GM19468 (cell line): ENCODE measurements at regions not wholly inside any gene's neighbourhood (a gene's known extent, or its start where the extent isn't known, plus 50 kb on each side); places are given as distances from the start of the nearest gene placed in this dataset.

Experiments
- ATAC-seq: cut with Tn5 transposase; IDR thresholded peaks from one replicate; pipeline ENCODE4 v1.9.1; 2021; ENCODE audit warnings: mild to moderate bottlenecking, moderate library complexity, moderate number of reproducible peaks; ENCODE audit not compliant: unreplicated experiment; ENCODE audit errors: extremely low read depth

DNA sequence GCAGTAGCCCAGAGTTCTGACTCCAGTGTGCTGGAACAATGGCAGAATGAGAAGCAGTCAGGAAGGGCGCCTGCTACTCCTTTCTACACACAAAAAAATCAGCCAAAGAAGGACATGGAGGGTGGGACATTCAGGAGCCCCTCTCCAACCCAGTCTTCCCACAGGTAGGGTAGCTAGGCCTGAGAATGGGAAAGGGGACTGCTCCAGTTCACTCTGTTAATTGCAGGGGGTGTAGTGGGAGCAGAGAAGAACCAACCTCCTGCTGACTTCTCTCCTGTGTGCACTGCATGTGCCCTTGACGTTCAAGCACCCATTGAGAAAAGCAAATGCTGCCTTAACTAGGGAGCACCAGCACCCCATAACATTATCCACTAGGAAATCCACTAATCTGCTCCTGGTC, 119.1 kb upstream of the IRX6 start:
- ATAC-seq: no peak

DNA sequence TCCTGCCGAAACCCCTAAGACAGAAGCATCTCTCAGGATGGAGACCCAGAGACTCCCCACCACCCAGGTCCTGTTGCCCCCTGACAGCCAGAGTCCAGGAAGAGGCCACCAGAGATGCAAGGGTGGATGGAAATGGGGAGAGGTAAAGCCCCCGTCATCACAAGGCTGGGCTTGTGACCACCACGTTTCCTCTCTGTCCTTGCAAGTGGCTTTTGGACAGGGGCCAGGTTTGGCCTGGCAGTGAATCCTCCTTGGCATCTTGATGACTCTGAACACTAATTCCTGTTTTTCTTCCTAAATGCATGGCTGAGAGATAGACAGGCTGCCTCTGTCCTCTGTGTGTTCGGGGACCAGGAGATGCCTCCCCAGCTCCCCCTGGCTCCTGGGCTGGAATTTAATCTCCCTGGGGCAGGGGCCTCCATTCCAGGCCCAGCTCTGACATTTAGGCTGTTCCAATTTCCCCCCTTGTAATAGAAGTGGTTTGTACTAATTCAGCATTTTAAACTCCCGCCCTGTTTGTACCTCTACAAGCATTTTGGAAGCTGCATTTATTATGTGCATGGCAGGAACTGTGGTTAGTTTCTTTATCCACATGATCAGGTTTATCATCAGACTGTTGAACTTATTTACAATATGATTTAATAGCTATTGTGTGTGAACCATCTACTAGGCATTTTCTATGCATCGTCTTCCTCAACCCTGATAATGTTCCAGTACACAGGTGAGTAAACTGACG, 116.1 kb upstream of the IRX6 start:
- no peak for ATAC-seq

DNA sequence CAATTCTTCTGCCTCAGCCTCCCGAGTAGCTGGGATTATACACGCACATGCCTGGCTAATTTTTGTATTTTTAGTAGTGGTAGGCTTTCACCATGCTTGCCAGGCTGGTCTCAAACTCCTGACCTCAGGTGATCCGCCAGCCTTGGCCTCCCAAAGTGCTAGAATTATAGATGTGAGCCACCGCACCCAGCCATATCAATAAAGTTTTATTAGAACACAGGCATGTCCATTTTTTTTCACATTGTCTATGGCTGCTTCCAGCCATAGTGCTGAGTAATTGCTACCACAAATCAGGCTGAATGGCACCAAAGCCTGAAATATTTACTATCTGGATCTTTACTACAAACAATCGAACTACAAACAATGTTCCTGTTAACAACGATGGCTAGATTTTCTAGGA, 114.4 kb upstream of the IRX6 start:
- no peak for ATAC-seq

DNA sequence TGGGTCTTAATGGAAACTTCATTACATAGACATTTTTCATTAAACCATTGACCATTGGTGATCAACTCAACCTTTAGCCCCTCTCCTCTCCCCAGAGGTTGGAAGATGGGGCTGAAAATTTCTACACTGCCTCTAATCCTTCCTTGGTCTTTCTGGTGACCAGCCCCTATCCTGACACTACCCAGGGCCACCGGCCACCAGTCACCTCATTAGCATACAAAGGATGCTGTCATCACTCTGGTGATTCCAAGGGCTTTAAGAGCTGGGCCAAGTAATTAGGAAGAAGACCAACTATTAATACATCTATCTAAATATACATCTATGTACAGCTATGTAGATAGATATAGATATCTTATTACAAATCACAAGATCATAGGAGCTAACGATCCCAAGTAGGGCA, 111.2 kb upstream of the IRX6 start:
- no peak for ATAC-seq

DNA sequence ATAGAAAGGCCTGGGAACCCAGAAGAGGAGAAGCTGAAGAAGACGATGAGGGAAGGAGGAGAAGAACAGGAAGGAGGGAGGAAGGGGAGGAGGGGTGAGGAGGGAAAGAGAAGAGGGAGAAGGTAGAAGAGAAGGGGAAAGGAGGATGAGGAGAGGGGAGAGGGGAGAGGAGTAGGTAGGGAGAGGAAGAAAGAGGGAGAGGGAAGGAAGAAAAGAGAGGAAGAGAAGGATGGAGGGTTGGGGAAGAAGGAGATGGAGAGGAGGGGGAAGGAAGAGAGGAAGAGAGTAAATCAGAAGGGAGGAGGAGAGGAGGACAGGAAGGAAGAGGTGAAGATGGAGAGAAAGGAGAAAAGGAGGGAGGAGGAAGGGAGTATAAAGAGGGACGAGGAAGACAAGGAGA, 109.6 kb upstream of the IRX6 start:
- no peak for ATAC-seq

DNA sequence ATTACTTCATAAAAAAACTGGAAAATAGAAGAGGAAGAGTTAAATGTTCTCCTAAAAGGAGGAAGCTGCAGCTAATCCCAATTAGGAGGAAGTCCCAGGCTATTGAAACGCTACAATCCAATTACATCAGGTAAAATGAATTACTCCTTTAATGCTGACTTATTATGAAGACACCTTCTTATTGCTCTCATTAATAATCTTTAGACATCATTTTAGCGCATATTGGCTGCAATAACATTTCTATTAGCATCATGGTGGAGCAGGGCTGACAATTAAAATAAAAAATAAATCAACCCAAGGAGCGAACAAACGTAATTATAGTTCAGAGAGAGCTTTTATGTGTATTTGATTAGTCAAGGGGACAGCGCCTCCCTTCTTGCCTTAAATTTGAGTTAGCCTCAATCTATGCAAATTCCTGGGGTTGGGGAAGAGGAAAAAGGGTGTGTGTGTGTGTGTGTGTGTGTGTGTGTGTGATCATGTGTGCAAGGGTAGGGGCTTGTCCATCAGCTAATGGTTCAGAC, 109.0 kb upstream of the IRX6 start:
- no peak for ATAC-seq

DNA sequence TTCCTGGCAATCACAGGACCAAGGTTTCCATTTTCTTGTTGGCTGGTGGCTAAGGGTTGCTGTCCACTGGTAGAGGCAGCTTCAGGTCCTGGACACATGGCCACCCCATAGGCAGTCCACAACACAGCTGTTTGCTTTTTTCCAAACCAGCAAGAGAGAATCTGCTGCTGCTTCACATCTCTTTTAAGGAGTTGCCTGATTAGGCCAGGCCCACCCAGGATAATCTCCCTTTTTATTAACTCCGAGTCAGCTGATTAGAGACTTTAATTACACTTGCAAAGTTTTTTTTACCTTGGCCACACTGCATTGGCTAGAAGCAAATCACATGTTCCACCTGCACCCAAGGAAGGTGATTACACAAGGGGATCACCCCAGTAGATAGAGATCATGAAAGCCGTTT, 106.6 kb upstream of the IRX6 start:
- ATAC-seq: no peak

DNA sequence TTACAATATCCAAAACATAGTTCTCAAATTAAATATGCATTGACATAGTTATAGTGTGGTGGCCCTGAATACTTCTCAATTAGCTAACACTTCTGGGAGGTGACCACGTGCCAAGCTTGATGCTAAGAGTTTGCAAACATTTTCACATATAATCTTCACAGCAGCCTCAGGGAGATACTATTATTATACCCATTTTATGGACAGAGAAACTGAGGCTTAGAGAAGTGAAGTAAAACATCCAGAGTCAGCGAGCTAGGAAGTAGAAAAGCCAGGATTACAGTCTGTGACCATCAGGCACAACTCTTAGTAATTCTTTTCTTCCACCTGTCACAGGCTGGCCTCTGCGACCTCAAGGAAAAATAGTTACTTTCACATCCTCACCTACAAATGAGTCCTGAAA, 102.2 kb upstream of the IRX6 start:
- no peak for ATAC-seq

DNA sequence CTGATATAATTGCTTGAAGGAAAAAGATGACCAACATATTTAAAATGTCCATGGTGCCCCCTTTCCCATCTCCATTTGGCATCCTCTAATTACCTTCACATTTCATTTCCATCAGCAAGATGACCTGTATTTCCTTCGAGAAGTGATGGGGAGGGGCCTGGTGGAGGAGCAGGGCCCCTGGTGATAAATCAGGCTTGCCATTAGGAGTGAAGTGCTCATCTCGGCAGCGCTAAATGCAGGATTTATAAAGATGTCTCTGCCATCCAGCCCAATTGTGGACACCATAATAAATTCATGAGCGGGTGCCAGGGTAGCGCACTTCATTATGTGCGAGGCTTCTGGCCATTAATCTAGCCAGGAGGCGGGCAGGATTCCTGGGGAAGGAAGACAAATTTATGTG, 101.5 kb upstream of the IRX6 start:
- no peak for ATAC-seq

DNA sequence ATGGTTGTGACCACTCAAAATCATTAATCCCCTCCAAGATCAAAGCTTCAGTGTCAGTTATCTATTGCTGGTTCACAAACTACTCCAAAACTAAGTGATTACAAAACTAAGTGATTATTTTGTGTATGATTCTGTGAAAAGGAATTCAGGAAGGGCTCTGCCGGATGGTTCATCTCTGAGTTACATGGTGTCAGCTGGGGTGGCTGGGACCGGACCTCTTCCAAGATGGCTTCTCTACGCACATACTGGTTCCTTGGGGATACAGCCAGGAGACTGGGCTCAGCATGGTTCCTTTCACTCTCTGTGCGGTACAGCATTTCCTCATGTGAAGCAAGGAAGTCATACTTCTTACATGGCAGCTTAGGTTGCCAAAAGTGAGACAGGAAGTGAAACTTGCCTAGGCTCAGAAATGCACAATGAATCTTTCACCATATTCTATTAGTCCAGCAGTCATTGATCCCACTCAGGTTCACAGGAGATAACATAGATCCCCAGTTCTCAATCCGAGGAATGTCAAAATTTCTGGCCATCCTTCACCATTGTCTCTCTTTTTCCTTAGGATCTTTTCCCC, 97.9 kb upstream of the IRX6 start:
- peak; percentile 5 for ATAC-seq

DNA sequence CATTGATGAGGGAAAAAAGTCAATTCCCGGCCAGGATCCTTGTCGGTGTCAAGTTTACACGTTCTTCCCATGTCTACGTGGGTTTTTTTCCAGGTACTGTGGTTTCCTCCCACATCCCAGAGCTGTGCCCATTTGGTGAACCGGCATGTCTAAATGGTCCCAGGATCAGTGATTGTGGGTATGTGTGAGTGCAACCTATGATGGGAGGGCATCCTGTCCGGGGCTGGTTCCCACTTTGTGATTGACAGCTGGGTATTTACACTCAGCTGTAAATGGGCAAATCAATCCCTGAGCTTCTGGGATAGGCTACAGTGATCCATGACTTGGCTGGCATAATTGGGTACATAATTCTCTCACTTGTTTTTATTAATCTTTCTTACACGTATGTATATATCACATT, 91.2 kb upstream of the IRX6 start:
- ATAC-seq: no peak

DNA sequence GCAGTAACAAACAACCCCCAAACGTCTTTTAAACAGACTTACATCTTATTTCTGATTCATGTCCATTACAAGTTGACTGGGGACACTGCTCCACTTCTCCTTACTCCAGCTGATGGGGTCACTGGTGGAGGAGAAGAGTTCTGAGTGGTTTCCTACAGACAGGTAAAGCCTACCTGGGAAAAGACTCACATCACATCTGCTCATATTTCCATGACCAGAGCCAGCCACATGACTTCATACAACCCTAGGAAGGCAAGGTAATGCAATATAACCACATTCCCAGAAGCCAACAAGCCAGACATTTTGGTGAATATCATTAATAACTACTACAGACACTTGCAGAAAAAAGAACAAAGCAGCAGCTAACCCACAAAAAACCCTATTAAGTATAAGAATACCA, 90.5 kb upstream of the IRX6 start:
- ATAC-seq: no peak

DNA sequence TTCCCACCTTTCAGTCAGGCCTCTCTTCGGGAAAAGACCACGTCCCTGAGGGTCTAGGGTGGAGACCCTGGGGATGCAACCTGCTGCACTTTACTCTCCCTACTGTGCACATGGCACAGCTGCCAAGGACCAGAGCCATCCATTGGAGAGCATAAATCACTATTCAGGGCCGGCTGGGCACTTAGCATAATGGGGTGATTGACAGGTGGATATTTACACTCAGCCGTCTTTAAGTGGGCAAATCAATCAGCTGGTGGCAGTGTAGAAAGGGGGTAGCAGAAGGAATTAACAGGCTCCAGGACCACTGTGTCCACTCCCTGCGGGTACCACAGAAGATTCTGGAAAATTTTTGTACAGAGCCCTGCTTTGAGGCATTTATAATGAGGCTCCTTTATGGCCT, 87.3 kb upstream of the IRX6 start:
- no peak for ATAC-seq

DNA sequence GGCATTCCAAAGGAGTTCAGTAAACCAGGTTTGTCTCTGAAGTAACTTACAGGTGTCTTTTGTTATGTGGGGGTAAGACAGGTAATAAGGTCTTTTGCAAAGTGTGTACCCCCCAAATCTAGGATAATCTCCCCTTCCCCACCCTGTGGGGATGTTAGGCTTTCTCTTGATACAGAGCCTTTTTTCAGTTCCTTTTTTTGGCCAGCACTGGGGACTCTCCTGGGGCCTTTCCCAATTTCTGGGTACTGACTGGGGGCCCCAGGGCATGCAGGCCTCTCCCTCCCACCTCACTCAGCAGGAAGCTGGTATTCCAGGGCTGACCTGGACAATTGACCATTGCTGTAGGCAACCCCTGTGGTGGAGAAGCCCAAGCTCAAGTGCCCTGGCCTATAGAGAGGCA, 84.3 kb upstream of the IRX6 start:
- no peak for ATAC-seq

DNA sequence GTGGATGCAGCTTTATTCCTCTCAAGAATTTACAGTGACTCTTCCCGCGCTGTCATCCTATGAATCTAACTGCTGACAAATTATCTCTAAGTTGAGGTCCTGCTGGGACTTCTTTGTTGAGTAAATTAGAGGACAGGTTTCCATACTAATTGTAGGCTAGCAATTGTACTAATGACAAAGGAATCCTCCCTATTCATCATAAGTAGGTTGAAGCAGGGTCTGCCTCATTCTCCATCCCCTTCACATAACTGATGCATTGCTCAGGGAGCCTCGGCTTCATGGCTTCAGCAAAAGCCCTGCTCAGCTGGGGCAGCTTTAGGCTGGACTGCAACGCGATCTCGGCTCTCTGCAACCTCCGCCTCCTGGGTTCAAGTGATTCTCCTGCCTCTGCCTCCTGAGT, 83.1 kb upstream of the IRX6 start:
- ATAC-seq: no peak

DNA sequence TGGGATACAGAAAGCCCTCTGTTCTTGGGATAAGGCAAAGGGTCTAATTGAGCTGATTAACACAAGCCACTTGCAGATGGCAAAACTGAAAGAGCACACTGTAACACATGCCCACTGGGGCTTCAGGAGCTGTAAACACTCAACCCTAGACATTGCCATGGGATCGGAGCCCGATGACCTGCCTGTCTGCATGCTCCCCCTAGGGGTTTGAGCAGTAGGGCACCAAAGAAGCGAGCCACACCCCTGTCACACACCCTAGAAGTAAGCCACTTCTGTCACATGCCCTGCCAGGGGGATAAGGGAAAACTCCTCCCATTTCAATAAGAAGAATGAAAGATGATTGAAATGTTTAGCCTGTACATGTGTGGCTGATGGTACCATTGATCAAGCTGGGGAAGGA, 81.3 kb upstream of the IRX6 start:
- ATAC-seq: no peak

DNA sequence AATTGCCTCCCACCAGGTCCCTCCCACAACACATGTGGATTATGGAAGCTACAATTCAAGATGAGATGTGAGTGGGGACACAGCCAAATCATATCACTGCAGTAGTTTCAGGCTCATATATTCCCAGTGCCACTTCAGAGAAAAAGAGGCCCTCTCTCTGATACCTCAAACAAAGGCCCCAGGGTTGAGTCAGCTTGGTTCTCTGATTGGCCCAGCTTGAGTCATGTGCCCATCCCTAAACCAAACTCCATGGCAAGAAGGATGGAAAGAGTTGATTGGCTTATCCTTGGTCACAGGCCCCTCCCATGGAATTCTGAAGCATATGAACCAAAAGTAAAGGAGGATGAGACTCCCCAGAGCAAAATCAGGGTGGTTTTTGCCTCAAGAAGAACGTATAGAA, 75.9 kb upstream of the IRX6 start:
- no peak for ATAC-seq

DNA sequence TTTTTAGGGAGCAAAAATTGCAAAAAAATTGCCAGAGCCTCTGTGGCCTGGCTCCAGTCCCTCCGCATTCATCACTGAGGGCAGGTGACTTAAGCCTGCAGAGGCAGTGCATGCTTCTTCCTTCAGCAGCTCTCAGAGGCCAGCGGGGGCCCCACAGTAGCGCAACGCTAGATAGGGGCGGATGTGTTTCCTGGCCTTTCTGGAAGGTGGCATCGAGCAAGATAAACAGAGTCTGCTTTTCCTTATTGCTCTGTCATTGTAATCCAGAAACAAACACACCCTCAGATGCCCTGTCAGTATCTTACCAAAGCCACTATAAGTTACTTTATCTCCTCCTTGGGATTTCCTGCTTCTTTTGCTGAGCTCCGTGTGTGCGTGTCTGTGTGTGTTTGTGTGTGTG, 75.5 kb upstream of the IRX6 start:
- no peak for ATAC-seq

DNA sequence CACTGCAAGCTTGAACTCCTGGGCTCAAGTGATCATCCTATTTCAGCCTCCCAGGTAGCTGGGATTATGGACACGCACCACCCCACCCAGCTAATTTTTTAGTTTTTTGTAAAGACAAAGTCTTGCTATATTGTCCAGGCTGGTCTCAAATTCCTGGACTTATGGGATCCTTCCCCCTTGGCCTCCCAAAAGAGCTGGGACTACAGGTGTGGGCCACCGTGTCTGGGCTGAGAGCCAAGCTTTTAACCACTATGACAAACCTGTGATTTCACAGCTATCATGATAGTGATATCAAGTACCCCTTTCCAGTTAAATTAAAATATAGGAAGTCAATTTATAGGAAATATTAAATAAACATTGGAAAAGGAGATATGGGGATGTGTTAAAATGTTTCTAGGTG, 74.6 kb upstream of the IRX6 start:
- no peak for ATAC-seq

DNA sequence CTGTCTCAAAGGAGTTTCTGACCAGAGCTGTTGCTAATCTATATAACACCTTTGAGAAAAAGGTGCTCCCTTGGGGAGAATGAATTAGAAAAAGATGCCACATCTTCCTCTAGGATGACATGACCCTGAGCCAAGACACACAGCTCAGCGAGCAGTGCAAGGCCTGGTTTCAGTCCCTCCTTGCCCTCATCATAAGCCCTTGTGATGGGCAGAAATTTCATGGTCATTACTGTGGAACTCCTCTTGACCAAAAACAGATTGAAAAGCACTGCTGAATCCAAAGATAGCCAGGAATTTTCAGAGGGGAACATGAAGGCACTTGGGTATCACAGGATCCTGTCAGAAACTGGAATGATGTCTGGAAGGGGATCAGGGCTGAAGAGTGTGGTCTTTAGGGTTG, 74.1 kb upstream of the IRX6 start:
- ATAC-seq: no peak

DNA sequence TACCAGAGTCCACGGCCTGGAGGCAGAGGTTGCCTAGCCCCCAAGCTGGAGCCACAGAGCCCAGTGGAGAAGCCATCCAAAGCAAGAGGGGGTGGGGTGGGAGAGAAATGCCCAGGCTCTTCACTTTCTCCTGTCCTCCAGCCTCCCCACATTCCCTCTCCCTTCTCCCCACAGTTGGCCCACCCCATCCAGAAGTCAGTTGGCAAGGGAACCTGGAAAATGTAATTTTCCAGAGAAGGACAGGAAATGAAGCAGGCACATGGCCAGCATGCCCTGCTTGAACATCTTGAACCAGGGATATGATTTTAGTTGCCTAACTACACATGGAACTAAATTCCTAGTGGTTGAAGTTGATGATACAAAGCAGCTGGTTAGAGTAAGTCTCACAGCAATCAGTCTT, 73.3 kb upstream of the IRX6 start:
- ATAC-seq: no peak

DNA sequence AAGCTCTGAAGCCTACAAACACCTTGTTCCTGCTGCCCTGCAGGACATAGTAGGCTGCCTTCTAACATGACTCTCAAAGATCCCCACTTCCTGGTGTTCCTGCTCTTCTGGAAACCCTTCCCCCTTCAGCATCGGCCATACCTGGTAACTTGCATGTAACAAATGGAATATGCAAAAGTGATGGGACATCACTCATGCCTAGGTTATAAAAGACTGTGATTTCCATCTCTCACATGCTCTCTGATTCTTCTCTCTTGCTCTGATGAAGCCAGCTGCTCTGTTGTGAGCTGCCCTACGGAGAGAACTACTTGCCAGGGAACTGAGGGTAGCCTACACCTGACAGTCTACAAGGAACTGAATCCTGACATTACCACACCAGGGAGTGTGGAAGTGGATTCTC, 72.9 kb upstream of the IRX6 start:
- no peak for ATAC-seq
